ENCODE measurements at regions not wholly inside any gene's neighbourhood (a gene's known extent, or its start where the extent isn't known, plus 50 kb on each side); places are given as distances from the start of the nearest gene placed in this dataset.
A peak's percentile ranks its signal among the peaks of the same experiment; 100 is the strongest.

- Histone ChIP-seq H3K4me1 (replicated peaks in 1 of 2) (no peaks in the 10 kb centered on the region), H3K9me3 (replicated peaks in 1 of 3) (no peaks in the 10 kb centered on the region), H3K36me3 (replicated peaks in 1 of 2) (no peaks in the 10 kb centered on the region), H3K27ac (no peak overlapping the region), H3K4me3 (no peak overlapping the region), H3K27me3 (no peaks in the 10 kb centered on the region)
- TF ChIP-seq POLR2A (IDR thresholded peaks at IDR 0.05) (no peak), CTCF (IDR thresholded peaks at IDR 0.05) (no peak)
- WGBS, 4 donors: 62 to 68% (median 67%) methylated on average over 10 of the region's 10 CpGs
- intact Hi-C loops (cut with DNase I): no loop called here
- peak in 1 of 7 donors; percentile 26 for DNase-seq
Observed at GRCh38 chr17:20948984-20949777, 93.6 kb downstream of the USP22 start.

Small RNA genes lying in the stretch of these regions (small RNA-seq; reads per million reads assigned to genes)
- gene AC087499.6 (0 reads per million in 2 donors), gene RNU6-1178P (0 reads per million in 2 donors)

All from adrenal gland (tissue), 9 donors.